Esophagus muscularis mucosa (tissue), 4 donors: ENCODE measurements at regions not wholly inside any gene's neighbourhood (a gene's known extent, or its start where the extent isn't known, plus 50 kb on each side); places are given as distances from the start of the nearest gene placed in this dataset.

Experiments used
- CTCF ChIP-seq, 3 experiments: fragments of 200-600 bp in 2 of 3; fragments of 450-650 bp in 1 of 3; sonication (generic) in 2 of 3; IDR thresholded peaks; one replicate each; pipeline ENCODE4 v1.5.1; 2017 to 2019; ENCODE audit warnings: antibody characterized with exemption in 3 of 3, mild to moderate bottlenecking in 2 of 3, moderate library complexity in 1 of 3
- EP300 ChIP-seq: sonication (generic); formaldehyde crosslinking; IDR thresholded peaks from one replicate; pipeline ENCODE4 v1.6.1; 2017; ENCODE audit warnings: antibody characterized with exemption
- POLR2A ChIP-seq: fragments of 450-650 bp; IDR thresholded peaks from one replicate; pipeline ENCODE4 v1.6.1; 2017; ENCODE audit warnings: antibody characterized with exemption, moderate library complexity, mild to moderate bottlenecking, low read depth
- POLR2AphosphoS5 ChIP-seq, 2 donors: sonication (generic); formaldehyde crosslinking; IDR thresholded peaks; one replicate each; pipeline ENCODE4 v1.6.1; 2017; ENCODE audit warnings: antibody characterized with exemption in 2 of 2

- TF ChIP-seq POLR2A (no peak), CTCF (IDR thresholded peaks at IDR 0.05) (no peak), EP300 (no peak), POLR2AphosphoS5 (IDR thresholded peaks at IDR 0.05) (peak in 1 of 2 donors; percentile 7)
These were observed 121.5 kb upstream of the RIPOR2 start for GRCh38 chr6:25057111-25057905.
